Trophoblast cell (in vitro differentiated cells and primary cell): ENCODE measurements at regions not wholly inside any gene's neighbourhood (a gene's known extent, or its start where the extent isn't known, plus 50 kb on each side); places are given as distances from the start of the nearest gene placed in this dataset.
A peak's percentile ranks its signal among the peaks of the same experiment; 100 is the strongest.

Source experiments
- DNase-seq, 2 donors: peaks; one replicate each; pipeline ENCODE4 v3.0.0-alpha.2; 2016
- H2AFZ ChIP-seq: 2 replicates; pipeline ENCODE4 v1.6.1; 2013; ENCODE audit warnings: low read length, moderate library complexity, mild to moderate bottlenecking; ENCODE audit not compliant: insufficient read depth, poor library complexity
- H2AK5ac ChIP-seq: 2 replicates; pipeline ENCODE4 v1.6.1; 2013; ENCODE audit warnings: mild to moderate bottlenecking, low read length
- H2BK120ac ChIP-seq: 2 replicates; pipeline ENCODE4 v1.6.1; 2013; ENCODE audit warnings: low read length, mild to moderate bottlenecking, moderate library complexity; ENCODE audit not compliant: insufficient read depth, poor library complexity
- H2BK12ac ChIP-seq: 2 replicates; pipeline ENCODE4 v1.6.1; 2013; ENCODE audit warnings: mild to moderate bottlenecking, low read length, moderate library complexity
- H2BK5ac ChIP-seq: 2 replicates; pipeline ENCODE4 v1.6.1; 2013; ENCODE audit warnings: low read length, low read depth, moderate library complexity, mild to moderate bottlenecking; ENCODE audit not compliant: poor library complexity
- H3K14ac ChIP-seq: 2 replicates; pipeline ENCODE4 v1.6.1; 2013; ENCODE audit warnings: mild to moderate bottlenecking, low read length
- H3K18ac ChIP-seq: 2 replicates; pipeline ENCODE4 v1.6.1; 2013; ENCODE audit warnings: mild to moderate bottlenecking, low read length
- H3K23ac ChIP-seq: 2 replicates; pipeline ENCODE4 v1.6.1; 2013; ENCODE audit warnings: low read length
- H3K27ac ChIP-seq: 2 replicates; pipeline ENCODE4 v1.5.1; 2013; ENCODE audit warnings: low read depth, mild to moderate bottlenecking, inconsistent platforms, low read length, moderate library complexity
- H3K27me3 ChIP-seq: 2 replicates; pipeline ENCODE4 v1.6.1; 2013; ENCODE audit warnings: inconsistent platforms, mild to moderate bottlenecking, low read length, moderate library complexity; ENCODE audit not compliant: insufficient read depth
- H3K36me3 ChIP-seq, 2 experiments: 1 replicate in 1 of 2; 2 replicates in 1 of 2; pipeline ENCODE4 v1.6.1; 2013; ENCODE audit warnings: low read length in 2 of 2, mild to moderate bottlenecking in 2 of 2, moderate library complexity in 1 of 2; ENCODE audit not compliant: insufficient read depth in 2 of 2, control insufficient read depth in 1 of 2
- H3K4ac ChIP-seq: 2 replicates; pipeline ENCODE4 v1.6.1; 2013; ENCODE audit warnings: low read depth, mild to moderate bottlenecking, low read length, moderate library complexity
- H3K4me1 ChIP-seq, 2 experiments: 1 replicate in 1 of 2; 2 replicates in 1 of 2; pipeline ENCODE4 v1.6.1; 2013; ENCODE audit warnings: low read length in 2 of 2, mild to moderate bottlenecking in 2 of 2, moderate library complexity in 1 of 2; ENCODE audit not compliant: insufficient read depth in 2 of 2, control insufficient read depth in 1 of 2
- H3K4me2 ChIP-seq: 2 replicates; pipeline ENCODE4 v1.6.1; 2013; ENCODE audit warnings: inconsistent platforms, mild to moderate bottlenecking, low read length, moderate library complexity
- H3K4me3 ChIP-seq: 2 replicates; pipeline ENCODE4 v1.5.1; 2013; ENCODE audit warnings: mild to moderate bottlenecking, low read depth, low read length, inconsistent platforms
- H3K79me1 ChIP-seq: one replicate; pipeline ENCODE4 v1.6.1; 2013; ENCODE audit warnings: low read length
- H3K79me2 ChIP-seq: 2 replicates; pipeline ENCODE4 v1.6.1; 2013; ENCODE audit warnings: low read length, mild to moderate bottlenecking; ENCODE audit not compliant: control insufficient read depth, insufficient read depth, poor library complexity
- H3K9ac ChIP-seq: 2 replicates; pipeline ENCODE4 v1.6.1; 2013; ENCODE audit warnings: mild to moderate bottlenecking, low read length
- H3K9me3 ChIP-seq: 2 replicates; pipeline ENCODE4 v1.6.1; 2013; ENCODE audit warnings: low read depth, mild to moderate bottlenecking, control low read depth, inconsistent platforms, low read length; ENCODE audit not compliant: insufficient read depth
- H4K12ac ChIP-seq: 2 replicates; pipeline ENCODE4 v1.6.1; 2013; ENCODE audit warnings: low read depth, mild to moderate bottlenecking, low read length, moderate library complexity
- H4K8ac ChIP-seq: 2 replicates; pipeline ENCODE4 v1.6.1; 2013; ENCODE audit warnings: low read depth, mild to moderate bottlenecking, low read length, moderate library complexity
- H4K91ac ChIP-seq: one replicate; pipeline ENCODE4 v1.6.1; 2013; ENCODE audit warnings: low read depth, mild to moderate bottlenecking, low read length, moderate library complexity
- WGBS: extraction: QIAGEN DNeasy Blood & Tissue Kit; methylation state at CpG from one replicate; pipeline ENCODE4 v1.1.7; 2013; ENCODE audit warnings: missing lambda C conversion rate; ENCODE audit not compliant: insufficient read length, insufficient coverage; ENCODE audit errors: extremely low coverage; 5-methylcytosine and 5-hydroxymethylcytosine counted together

DNA sequence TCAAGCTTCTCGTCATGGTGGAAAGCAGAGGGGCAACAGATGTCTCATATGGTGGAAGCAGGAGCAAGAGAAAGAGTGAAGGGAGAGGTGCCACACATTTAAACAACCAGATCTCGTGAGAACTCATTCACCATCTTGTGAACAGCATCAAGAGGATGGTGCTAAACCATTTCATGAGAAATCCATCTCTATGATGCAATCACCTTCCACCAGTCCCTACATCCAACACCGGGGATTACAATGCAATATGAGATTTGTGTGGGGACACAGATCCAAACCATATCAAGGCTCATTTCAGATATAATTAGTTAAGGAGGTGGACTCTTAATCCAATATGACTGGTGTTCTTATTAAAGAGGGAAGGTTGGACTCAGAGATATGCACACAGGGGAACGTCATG is 272.8 kb downstream of the KCNS3 start:
- no peak overlapping the region for H3K23ac ChIP-seq
- no peaks in the 10 kb centered on the region for H3K27me3 ChIP-seq
- no peak overlapping the region for H4K91ac ChIP-seq
- H3K9me3 ChIP-seq = no peaks in the 10 kb centered on the region
- no peak overlapping the region for H2AK5ac ChIP-seq
- H3K18ac ChIP-seq = no peak overlapping the region
- H4K8ac ChIP-seq = no peak overlapping the region
- H3K79me1 ChIP-seq = no peaks in the 10 kb centered on the region
- H3K4me1 ChIP-seq = no peaks in the 10 kb centered on the region
- no CpG with 5 or more reads among the region's 4 CpGs for WGBS
- no peak overlapping the region for H3K27ac ChIP-seq
- H2BK12ac ChIP-seq = no peak overlapping the region
- no peaks in the 10 kb centered on the region for H3K36me3 ChIP-seq
- no peak overlapping the region for H3K4me3 ChIP-seq
- H4K12ac ChIP-seq = no peak overlapping the region
- no peak overlapping the region for H2AFZ ChIP-seq
- no peak overlapping the region for H2BK5ac ChIP-seq
- no peak overlapping the region for H2BK120ac ChIP-seq
- no peaks in the 10 kb centered on the region for H3K79me2 ChIP-seq
- H3K4ac ChIP-seq = no peak overlapping the region
- H3K9ac ChIP-seq = no peak overlapping the region
- no peak for DNase-seq
- H3K4me2 ChIP-seq = no peak overlapping the region
- no peak overlapping the region for H3K14ac ChIP-seq

GRCh38 chr2:18149660-18150246 is 271.3 kb downstream of the KCNS3 start:
- no peak overlapping the region for H4K91ac ChIP-seq
- H4K8ac ChIP-seq = no peak overlapping the region
- no peak overlapping the region for H3K4me3 ChIP-seq
- no peak overlapping the region for H2BK120ac ChIP-seq
- H3K4ac ChIP-seq = no peak overlapping the region
- no peak overlapping the region for H2BK5ac ChIP-seq
- no peaks in the 10 kb centered on the region for H3K27me3 ChIP-seq
- DNase-seq = peak in 1 of 2 donors; percentile 66
- H3K4me2 ChIP-seq = no peak overlapping the region
- H3K9me3 ChIP-seq = no peaks in the 10 kb centered on the region
- no peak overlapping the region for H3K23ac ChIP-seq
- H4K12ac ChIP-seq = no peak overlapping the region
- no peaks in the 10 kb centered on the region for H3K4me1 ChIP-seq
- no CpG with 5 or more reads among the region's 3 CpGs for WGBS
- H2AFZ ChIP-seq = no peak overlapping the region
- H3K9ac ChIP-seq = no peak overlapping the region
- no peaks in the 10 kb centered on the region for H3K79me2 ChIP-seq
- H3K18ac ChIP-seq = no peak overlapping the region
- no peaks in the 10 kb centered on the region for H3K79me1 ChIP-seq
- no peak overlapping the region for H2BK12ac ChIP-seq
- H3K36me3 ChIP-seq = no peaks in the 10 kb centered on the region
- no peak overlapping the region for H3K27ac ChIP-seq
- no peak overlapping the region for H2AK5ac ChIP-seq
- H3K14ac ChIP-seq = no peak overlapping the region

DNA sequence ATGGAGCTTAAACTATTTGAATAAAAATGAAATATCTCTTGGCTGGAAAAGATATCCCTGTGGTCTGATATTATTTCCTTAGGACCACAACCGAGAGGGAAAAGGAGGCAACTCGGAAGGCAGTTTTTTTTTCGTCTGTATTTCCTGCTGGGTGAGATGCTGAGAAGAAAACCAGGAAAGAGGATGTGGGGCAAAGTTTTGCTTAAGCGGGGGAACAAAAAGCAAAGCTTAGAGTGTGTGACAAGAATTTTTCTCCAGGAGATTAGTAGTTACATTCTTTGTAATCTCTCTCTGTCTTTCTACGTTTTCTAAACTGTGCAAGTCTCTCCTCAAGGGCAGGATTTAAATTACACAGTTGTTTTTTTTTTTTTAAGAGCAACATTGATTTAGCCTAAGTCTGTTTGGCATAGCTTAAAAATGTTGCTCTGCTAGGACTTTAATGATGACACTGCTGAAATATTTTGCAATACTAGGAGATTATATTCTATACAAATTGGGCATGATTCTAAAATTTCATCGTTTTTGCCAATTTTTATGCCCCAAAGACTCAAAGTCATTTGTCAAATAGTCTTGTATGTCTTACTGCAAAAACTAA is 258.5 kb downstream of the KCNS3 start:
- H4K12ac ChIP-seq = no peak overlapping the region
- no peak overlapping the region for H3K4me3 ChIP-seq
- H3K4me1 ChIP-seq = no peaks in the 10 kb centered on the region
- H3K36me3 ChIP-seq = no peaks in the 10 kb centered on the region
- DNase-seq = no peak
- no peak overlapping the region for H3K14ac ChIP-seq
- H3K4me2 ChIP-seq = no peak overlapping the region
- H2BK120ac ChIP-seq = no peak overlapping the region
- H3K18ac ChIP-seq = no peak overlapping the region
- H3K9ac ChIP-seq = no peak overlapping the region
- H3K4ac ChIP-seq = no peak overlapping the region
- H3K23ac ChIP-seq = no peak overlapping the region
- H2BK12ac ChIP-seq = no peak overlapping the region
- no peak overlapping the region for H2AFZ ChIP-seq
- no peaks in the 10 kb centered on the region for H3K79me1 ChIP-seq
- H4K8ac ChIP-seq = no peak overlapping the region
- no peaks in the 10 kb centered on the region for H3K79me2 ChIP-seq
- H2BK5ac ChIP-seq = no peak overlapping the region
- H4K91ac ChIP-seq = no peak overlapping the region
- H3K27ac ChIP-seq = no peak overlapping the region
- no peaks in the 10 kb centered on the region for H3K9me3 ChIP-seq
- no CpG with 5 or more reads among the region's 6 CpGs for WGBS
- H3K27me3 ChIP-seq = no peaks in the 10 kb centered on the region
- H2AK5ac ChIP-seq = no peak overlapping the region

DNA sequence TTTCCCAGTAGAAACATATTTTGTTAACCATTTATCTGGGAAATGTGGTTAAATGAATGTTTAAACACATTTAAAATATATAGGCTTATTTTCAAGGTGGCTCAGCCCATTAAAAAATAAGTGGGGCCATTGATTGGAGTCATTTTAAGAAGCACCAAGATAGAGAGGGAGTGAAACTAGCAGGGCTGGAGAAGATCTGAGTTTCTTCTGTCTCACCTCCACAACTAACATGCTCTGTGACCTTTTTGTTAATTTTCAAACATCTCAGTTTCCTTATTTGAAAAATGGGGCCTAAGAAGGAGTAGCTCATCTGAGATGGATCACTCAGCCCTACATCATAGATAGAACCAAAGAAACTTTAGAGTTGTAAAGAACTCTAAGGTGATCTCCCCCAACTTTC is 254.8 kb downstream of the KCNS3 start:
- H4K91ac ChIP-seq = no peak overlapping the region
- no peak overlapping the region for H4K12ac ChIP-seq
- no peak overlapping the region for H3K18ac ChIP-seq

More for the DNA sequence above, 254.8 kb downstream of the KCNS3 start:
- no peak overlapping the region for H3K4ac ChIP-seq
- no peak overlapping the region for H2AK5ac ChIP-seq
- no peak overlapping the region for H2AFZ ChIP-seq
- no peak overlapping the region for H3K23ac ChIP-seq
- no peak overlapping the region for H4K8ac ChIP-seq
- H3K27me3 ChIP-seq = no peaks in the 10 kb centered on the region
- no peaks in the 10 kb centered on the region for H3K36me3 ChIP-seq
- no peak overlapping the region for H3K4me2 ChIP-seq
- H3K9me3 ChIP-seq = no peaks in the 10 kb centered on the region
- H3K4me3 ChIP-seq = no peak overlapping the region
- no peak overlapping the region for H3K27ac ChIP-seq
- H2BK120ac ChIP-seq = no peak overlapping the region
- no peak for DNase-seq
- H3K79me2 ChIP-seq = no peaks in the 10 kb centered on the region
- no peak overlapping the region for H3K9ac ChIP-seq
- no peaks in the 10 kb centered on the region for H3K79me1 ChIP-seq
- no peak overlapping the region for H2BK12ac ChIP-seq
- no peaks in the 10 kb centered on the region for H3K4me1 ChIP-seq
- H2BK5ac ChIP-seq = no peak overlapping the region
- H3K14ac ChIP-seq = no peak overlapping the region
